ENCODE measurements at regions not wholly inside any gene's neighbourhood (a gene's known extent, or its start where the extent isn't known, plus 50 kb on each side); places are given as distances from the start of the nearest gene placed in this dataset.

DNA sequence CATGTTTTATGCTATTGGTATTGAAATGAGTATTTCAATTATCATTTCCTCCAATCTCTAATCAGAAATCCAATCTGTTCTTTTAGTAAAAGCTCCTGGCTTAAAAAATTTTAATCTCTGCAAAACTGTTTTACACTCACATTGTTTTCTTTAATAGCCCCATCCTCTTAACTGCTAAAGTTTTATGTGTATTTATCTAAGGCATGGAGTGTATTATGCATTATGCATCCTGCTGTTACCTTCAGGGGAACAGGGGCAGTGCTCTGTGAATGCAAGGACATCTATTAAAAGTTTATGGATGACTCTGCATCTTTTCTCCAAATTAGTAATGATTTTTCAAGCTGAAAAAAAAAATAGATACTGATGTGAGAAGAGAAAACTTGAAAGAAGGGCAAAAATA, 1261.6 kb upstream of the NXPH2 start:
- TF ChIP-seq, protein P1, sequence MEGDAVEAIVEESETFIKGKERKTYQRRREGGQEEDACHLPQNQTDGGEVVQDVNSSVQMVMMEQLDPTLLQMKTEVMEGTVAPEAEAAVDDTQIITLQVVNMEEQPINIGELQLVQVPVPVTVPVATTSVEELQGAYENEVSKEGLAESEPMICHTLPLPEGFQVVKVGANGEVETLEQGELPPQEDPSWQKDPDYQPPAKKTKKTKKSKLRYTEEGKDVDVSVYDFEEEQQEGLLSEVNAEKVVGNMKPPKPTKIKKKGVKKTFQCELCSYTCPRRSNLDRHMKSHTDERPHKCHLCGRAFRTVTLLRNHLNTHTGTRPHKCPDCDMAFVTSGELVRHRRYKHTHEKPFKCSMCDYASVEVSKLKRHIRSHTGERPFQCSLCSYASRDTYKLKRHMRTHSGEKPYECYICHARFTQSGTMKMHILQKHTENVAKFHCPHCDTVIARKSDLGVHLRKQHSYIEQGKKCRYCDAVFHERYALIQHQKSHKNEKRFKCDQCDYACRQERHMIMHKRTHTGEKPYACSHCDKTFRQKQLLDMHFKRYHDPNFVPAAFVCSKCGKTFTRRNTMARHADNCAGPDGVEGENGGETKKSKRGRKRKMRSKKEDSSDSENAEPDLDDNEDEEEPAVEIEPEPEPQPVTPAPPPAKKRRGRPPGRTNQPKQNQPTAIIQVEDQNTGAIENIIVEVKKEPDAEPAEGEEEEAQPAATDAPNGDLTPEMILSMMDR (IDR thresholded peaks at IDR 0.05; ENCODE audit: low read length), result no peak
- TF ChIP-seq EZH2 (IDR thresholded peaks at IDR 0.05; ENCODE audit: borderline replicate concordance, low read length), result no peak

All from OCI-LY1 (cell line).